Spleen (tissue), 7 donors: ENCODE measurements at regions not wholly inside any gene's neighbourhood (a gene's known extent, or its start where the extent isn't known, plus 50 kb on each side); places are given as distances from the start of the nearest gene placed in this dataset.

Source experiments
- POLR2AphosphoS5 ChIP-seq, 3 donors: sonication (generic); formaldehyde crosslinking; IDR thresholded peaks; one replicate each; pipeline ENCODE4 v1.5.1; 2017; ENCODE audit warnings: antibody characterized with exemption in 3 of 3
- TF ChIP-seq, protein P1 (sequence below), 11 experiments: fragments of 200-600 bp in 7 of 11; fragments of 450-650 bp in 4 of 11; sonication (generic) in 4 of 11; IDR thresholded peaks in 8 of 11; conservative IDR thresholded peaks in 3 of 11; 1 replicate in 7 of 11; 2 replicates in 4 of 11; pipeline versions ENCODE4 v1.4.0 to v1.8.0; 2016 to 2021; ENCODE audit warnings: antibody characterized with exemption in 11 of 11, inconsistent platforms in 4 of 11, mild to moderate bottlenecking in 1 of 11
- donor health status: DM: no; HTN: no; CAD: no; lungs with moderate emphysema.
- donor health status: DM: no; HTN: no; CAD: no.
- donor health status: DM: no; HTN: no; CAD: no.

DNA sequence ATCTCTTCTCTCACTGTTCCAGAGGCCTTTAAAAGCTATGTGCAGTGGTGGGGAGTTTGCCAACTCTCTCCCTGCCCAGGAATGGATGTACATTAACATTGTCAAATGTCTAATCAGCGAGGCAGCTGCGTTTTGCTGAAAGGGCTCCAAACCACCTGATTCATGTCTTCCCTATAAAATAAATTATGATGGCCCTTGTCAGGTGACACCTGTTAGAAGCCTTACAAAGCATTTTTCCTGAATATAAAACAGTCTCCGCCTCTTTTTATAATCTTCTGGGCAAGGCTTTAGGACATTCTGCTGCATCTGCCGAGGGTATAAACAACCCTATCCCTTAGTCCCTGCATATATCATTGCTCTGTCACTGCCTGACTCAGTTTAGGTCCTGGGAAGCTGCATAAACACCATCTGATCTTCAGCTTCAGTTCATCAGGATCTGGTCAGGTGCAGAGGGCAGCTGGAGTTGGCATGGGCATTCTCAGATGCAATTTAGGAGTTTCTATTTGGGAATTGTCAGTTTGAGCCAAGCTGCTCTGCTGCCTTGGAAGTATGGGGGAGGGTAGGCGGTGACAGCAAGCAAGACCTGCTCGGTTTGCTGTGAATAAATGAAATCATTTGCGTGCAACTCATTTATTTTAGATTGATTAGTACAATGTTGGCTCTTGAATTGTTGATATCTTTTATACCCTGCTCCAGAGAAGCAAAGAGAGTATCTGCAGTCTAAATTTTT is 103.5 kb downstream of the ACER2 start:
- TF ChIP-seq, protein P1, sequence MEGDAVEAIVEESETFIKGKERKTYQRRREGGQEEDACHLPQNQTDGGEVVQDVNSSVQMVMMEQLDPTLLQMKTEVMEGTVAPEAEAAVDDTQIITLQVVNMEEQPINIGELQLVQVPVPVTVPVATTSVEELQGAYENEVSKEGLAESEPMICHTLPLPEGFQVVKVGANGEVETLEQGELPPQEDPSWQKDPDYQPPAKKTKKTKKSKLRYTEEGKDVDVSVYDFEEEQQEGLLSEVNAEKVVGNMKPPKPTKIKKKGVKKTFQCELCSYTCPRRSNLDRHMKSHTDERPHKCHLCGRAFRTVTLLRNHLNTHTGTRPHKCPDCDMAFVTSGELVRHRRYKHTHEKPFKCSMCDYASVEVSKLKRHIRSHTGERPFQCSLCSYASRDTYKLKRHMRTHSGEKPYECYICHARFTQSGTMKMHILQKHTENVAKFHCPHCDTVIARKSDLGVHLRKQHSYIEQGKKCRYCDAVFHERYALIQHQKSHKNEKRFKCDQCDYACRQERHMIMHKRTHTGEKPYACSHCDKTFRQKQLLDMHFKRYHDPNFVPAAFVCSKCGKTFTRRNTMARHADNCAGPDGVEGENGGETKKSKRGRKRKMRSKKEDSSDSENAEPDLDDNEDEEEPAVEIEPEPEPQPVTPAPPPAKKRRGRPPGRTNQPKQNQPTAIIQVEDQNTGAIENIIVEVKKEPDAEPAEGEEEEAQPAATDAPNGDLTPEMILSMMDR (IDR thresholded peaks at IDR 0.05 in 8 of 11, conservative IDR thresholded peaks at IDR 0.05 in 3 of 11) = no peak
- TF ChIP-seq POLR2AphosphoS5 (IDR thresholded peaks at IDR 0.05) = no peak
